ENCODE measurements at regions not wholly inside any gene's neighbourhood (a gene's known extent, or its start where the extent isn't known, plus 50 kb on each side); places are given as distances from the start of the nearest gene placed in this dataset.

DNA sequence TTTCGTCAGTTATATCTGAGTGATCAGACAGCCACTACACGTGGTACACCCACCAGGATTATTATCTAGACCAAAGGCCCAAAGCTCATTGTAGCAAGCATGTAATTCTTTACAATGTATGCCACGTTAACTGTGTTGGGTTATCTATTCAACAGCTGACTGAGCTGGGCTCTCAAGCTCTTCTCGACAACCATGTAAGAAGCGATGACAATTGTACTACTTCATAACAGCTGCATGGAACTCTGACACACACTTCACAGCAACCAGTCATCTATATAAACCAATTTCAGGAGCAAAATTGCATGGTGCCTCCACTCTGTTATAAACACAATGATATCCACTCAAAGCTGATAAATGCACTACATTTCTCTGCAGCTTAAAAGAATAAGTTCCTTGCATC, 701.8 kb downstream of the NR4A2 start:
- DNase-seq (ENCODE audit: extremely low spot score) = no peak
- CTCF ChIA-PET = interaction anchor here (0.5 to 0.6 kb wide), 2 partner anchors 109 to 309 kb away, joined by 3 read pairs; no protein-coding TSS in a partner anchor
- POLR2A ChIA-PET = no interaction called here
- TF ChIP-seq HDGF (IDR thresholded peaks at IDR 0.05; ENCODE audit: borderline replicate concordance) (no peak), BHLHE40 (IDR thresholded peaks at IDR 0.05; ENCODE audit: borderline replicate concordance) (no peak), FOXM1 (IDR thresholded peaks at IDR 0.05; ENCODE audit: borderline replicate concordance) (no peak), NFRKB (IDR thresholded peaks at IDR 0.05) (no peak), FOXA1 (IDR thresholded peaks at IDR 0.05) (no peak), FOXK2 (IDR thresholded peaks at IDR 0.05) (no peak), SUZ12 (IDR thresholded peaks at IDR 0.05) (no peak), CTBP1 (IDR thresholded peaks at IDR 0.05; ENCODE audit: borderline replicate concordance) (no peak), ARNT (IDR thresholded peaks at IDR 0.05) (no peak)
- TF ChIP-seq, protein P1, sequence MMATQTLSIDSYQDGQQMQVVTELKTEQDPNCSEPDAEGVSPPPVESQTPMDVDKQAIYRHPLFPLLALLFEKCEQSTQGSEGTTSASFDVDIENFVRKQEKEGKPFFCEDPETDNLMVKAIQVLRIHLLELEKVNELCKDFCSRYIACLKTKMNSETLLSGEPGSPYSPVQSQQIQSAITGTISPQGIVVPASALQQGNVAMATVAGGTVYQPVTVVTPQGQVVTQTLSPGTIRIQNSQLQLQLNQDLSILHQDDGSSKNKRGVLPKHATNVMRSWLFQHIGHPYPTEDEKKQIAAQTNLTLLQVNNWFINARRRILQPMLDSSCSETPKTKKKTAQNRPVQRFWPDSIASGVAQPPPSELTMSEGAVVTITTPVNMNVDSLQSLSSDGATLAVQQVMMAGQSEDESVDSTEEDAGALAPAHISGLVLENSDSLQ (IDR thresholded peaks at IDR 0.05) = no peak

DNA sequence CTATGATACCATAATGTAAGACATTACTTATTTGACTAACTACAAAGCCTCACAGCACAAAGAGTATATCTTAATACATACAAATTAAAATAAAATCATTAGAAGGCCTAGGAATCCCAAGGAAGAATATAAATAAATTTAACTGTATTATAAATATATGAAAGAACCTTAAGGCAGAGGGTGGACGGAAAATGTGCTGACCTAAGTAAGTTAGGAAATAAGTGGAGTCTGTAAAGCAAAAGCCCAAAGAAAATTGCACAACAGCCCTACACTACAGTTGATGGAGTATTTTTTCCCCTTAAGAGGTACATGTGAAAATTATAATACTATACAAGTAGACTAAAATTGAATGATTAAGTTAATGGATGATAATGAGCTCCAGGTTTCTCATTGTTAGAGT, 710.1 kb downstream of the NR4A2 start:
- DNase-seq (ENCODE audit: extremely low spot score) = no peak
- CTCF ChIA-PET = interaction anchor here (0.6 kb wide), 1 partner anchor 134 kb away, joined by 3 read pairs; no protein-coding TSS in a partner anchor
- TF ChIP-seq BHLHE40 (IDR thresholded peaks at IDR 0.05; ENCODE audit: borderline replicate concordance) = no peak
- TF ChIP-seq ARNT (IDR thresholded peaks at IDR 0.05) = no peak
- TF ChIP-seq ELF4 (IDR thresholded peaks at IDR 0.05) = no peak
- TF ChIP-seq LEF1 (IDR thresholded peaks at IDR 0.05; ENCODE audit: borderline replicate concordance) = no peak
- TF ChIP-seq SP1 (IDR thresholded peaks at IDR 0.05) = no peak
- TF ChIP-seq, protein P1 (IDR thresholded peaks at IDR 0.05) = no peak
- TF ChIP-seq FOXA1 (IDR thresholded peaks at IDR 0.05) = no peak
- TF ChIP-seq TARDBP (IDR thresholded peaks at IDR 0.05) = no peak
- no peak for TF ChIP-seq NFRKB (IDR thresholded peaks at IDR 0.05)
- no peak for TF ChIP-seq CTBP1 (IDR thresholded peaks at IDR 0.05; ENCODE audit: borderline replicate concordance)
- no peak for TF ChIP-seq FOXM1 (IDR thresholded peaks at IDR 0.05; ENCODE audit: borderline replicate concordance)
- no peak for TF ChIP-seq HDGF (IDR thresholded peaks at IDR 0.05; ENCODE audit: borderline replicate concordance)
- TF ChIP-seq SUZ12 (IDR thresholded peaks at IDR 0.05) = no peak
- TF ChIP-seq ZNF384 (IDR thresholded peaks at IDR 0.05) = no peak
- no peak for TF ChIP-seq L3MBTL2 (conservative IDR thresholded peaks at IDR 0.05)
- no peak for TF ChIP-seq FOXK2 (IDR thresholded peaks at IDR 0.05)
- POLR2A ChIA-PET = no interaction called here

DNA sequence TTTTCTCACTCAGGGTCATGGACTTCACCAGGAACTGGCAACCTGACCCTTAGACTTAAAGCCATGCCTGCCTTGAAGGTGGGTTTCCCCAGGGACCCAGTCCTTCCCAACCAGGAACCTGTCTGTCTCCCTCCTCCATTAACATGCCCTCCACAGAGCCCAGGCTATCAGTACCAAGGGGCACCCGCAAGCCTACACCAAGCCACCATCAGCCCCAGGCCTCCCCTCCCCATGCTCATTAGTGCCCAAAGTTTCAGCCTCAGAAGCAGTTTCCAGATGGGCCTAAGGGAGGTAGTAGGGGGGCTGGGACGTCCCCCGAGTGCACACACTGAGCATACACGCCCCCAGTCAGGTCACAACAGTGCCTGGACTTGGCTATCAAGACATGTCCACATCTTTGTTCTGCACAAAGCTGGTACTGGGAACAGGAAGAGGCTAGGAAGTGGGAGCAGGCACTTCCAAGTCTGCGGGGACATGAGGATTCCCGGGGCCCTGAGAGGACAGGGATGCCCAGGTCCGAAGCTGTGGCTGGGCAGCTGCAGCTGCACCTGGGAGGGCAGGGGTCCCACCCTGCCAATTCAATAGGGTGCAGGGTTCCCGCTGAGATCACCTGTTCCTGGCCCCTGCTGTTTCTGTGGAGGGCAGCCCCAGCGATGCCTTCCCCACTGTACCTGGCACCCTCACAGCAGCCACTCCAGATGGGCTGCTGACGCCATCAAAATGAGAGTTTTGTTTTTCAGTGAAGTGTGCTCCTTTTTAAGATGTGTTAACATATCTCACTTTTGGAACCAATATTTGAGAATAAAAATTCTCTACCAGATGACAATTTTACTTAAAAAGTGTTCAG, 731.4 kb downstream of the NR4A2 start:
- DNase-seq (ENCODE audit: extremely low spot score) = no peak
- CTCF ChIA-PET = no interaction called here
- POLR2A ChIA-PET = no interaction called here
- TF ChIP-seq TARDBP (IDR thresholded peaks at IDR 0.05) = no peak
- no peak for TF ChIP-seq SUZ12 (IDR thresholded peaks at IDR 0.05)
- no peak for TF ChIP-seq SP1 (IDR thresholded peaks at IDR 0.05)
- TF ChIP-seq FOXK2 (IDR thresholded peaks at IDR 0.05) = no peak
- no peak for TF ChIP-seq ARNT (IDR thresholded peaks at IDR 0.05)
- no peak for TF ChIP-seq CTBP1 (IDR thresholded peaks at IDR 0.05; ENCODE audit: borderline replicate concordance)
- TF ChIP-seq ELF4 (IDR thresholded peaks at IDR 0.05) = no peak
- no peak for TF ChIP-seq BHLHE40 (IDR thresholded peaks at IDR 0.05; ENCODE audit: borderline replicate concordance)
- TF ChIP-seq FOXA1 (IDR thresholded peaks at IDR 0.05) = no peak
- TF ChIP-seq FOXM1 (IDR thresholded peaks at IDR 0.05; ENCODE audit: borderline replicate concordance) = no peak
- TF ChIP-seq LEF1 (IDR thresholded peaks at IDR 0.05; ENCODE audit: borderline replicate concordance) = no peak
- no peak for TF ChIP-seq ZNF384 (IDR thresholded peaks at IDR 0.05)
- TF ChIP-seq, protein P1 (IDR thresholded peaks at IDR 0.05) = no peak
- TF ChIP-seq HDGF (IDR thresholded peaks at IDR 0.05; ENCODE audit: borderline replicate concordance) = no peak
- no peak for TF ChIP-seq NFRKB (IDR thresholded peaks at IDR 0.05)
- TF ChIP-seq L3MBTL2 (conservative IDR thresholded peaks at IDR 0.05) = no peak

DNA sequence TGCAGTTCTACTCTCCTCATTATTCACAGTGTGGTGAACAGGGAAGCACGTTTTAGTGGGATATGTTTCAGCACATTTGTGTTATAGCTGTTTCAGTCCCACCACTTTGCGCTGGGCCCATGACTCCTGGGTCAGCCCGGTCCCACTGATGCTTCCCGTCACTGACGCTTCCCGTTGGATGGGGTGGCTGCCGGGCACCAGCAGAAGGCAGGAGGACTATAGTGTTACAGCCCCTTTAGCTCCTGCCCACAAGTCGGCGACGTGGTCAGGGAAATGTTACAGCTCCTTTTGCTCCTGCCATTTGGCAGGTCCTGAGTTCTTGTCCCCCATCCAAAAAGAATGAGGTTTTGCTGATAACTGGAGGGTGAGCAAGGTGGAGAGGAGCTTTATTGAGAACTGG, 732.2 kb downstream of the NR4A2 start:
- CTCF ChIA-PET = no interaction called here
- TF ChIP-seq NFRKB (IDR thresholded peaks at IDR 0.05) (no peak), BHLHE40 (IDR thresholded peaks at IDR 0.05; ENCODE audit: borderline replicate concordance) (no peak), LEF1 (IDR thresholded peaks at IDR 0.05; ENCODE audit: borderline replicate concordance) (no peak), ARNT (IDR thresholded peaks at IDR 0.05) (no peak), CTBP1 (IDR thresholded peaks at IDR 0.05; ENCODE audit: borderline replicate concordance) (no peak), L3MBTL2 (conservative IDR thresholded peaks at IDR 0.05) (no peak), SP1 (IDR thresholded peaks at IDR 0.05) (no peak), HDGF (IDR thresholded peaks at IDR 0.05; ENCODE audit: borderline replicate concordance) (no peak), TARDBP (IDR thresholded peaks at IDR 0.05) (no peak), FOXA1 (IDR thresholded peaks at IDR 0.05) (no peak), SUZ12 (IDR thresholded peaks at IDR 0.05) (no peak), ZNF384 (IDR thresholded peaks at IDR 0.05) (no peak), ELF4 (IDR thresholded peaks at IDR 0.05) (no peak), FOXM1 (IDR thresholded peaks at IDR 0.05; ENCODE audit: borderline replicate concordance) (no peak), FOXK2 (IDR thresholded peaks at IDR 0.05) (no peak)
- TF ChIP-seq, protein P1 (IDR thresholded peaks at IDR 0.05) = no peak
- POLR2A ChIA-PET = no interaction called here
- DNase-seq (ENCODE audit: extremely low spot score) = no peak

DNA sequence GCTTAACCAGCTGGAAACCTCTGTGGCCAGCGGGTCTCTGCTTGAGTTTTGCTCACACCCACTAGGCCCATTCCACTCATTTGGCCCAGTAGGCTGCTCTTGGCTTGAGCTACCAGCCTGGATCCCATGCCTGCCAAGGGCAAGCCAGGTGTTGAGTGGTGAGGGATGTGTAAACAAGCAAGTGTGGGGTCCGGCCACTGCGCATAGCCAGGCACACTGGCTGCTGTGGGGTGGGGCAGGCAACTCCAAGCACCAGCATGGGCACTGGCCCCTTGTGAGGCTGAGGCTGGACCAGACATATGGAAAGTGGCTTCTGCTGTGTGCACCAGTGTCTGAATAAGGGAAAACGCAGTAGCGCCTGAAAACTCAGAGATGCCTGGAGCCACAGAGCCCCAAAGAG, 732.7 kb downstream of the NR4A2 start:
- ChIA-PET POLR2A (no interaction called here), CTCF (no interaction called here)
- DNase-seq (ENCODE audit: extremely low spot score) = no peak
- TF ChIP-seq ZNF384 (IDR thresholded peaks at IDR 0.05) = no peak
- TF ChIP-seq SUZ12 (IDR thresholded peaks at IDR 0.05) = no peak
- TF ChIP-seq TARDBP (IDR thresholded peaks at IDR 0.05) = no peak
- TF ChIP-seq FOXK2 (IDR thresholded peaks at IDR 0.05) = no peak
- no peak for TF ChIP-seq SP1 (IDR thresholded peaks at IDR 0.05)
- TF ChIP-seq, protein P1 (IDR thresholded peaks at IDR 0.05) = no peak
- TF ChIP-seq BHLHE40 (IDR thresholded peaks at IDR 0.05; ENCODE audit: borderline replicate concordance) = no peak
- no peak for TF ChIP-seq FOXA1 (IDR thresholded peaks at IDR 0.05)
- TF ChIP-seq L3MBTL2 (conservative IDR thresholded peaks at IDR 0.05) = no peak
- TF ChIP-seq HDGF (IDR thresholded peaks at IDR 0.05; ENCODE audit: borderline replicate concordance) = no peak
- no peak for TF ChIP-seq NFRKB (IDR thresholded peaks at IDR 0.05)
- no peak for TF ChIP-seq ARNT (IDR thresholded peaks at IDR 0.05)
- TF ChIP-seq FOXM1 (IDR thresholded peaks at IDR 0.05; ENCODE audit: borderline replicate concordance) = no peak
- no peak for TF ChIP-seq ELF4 (IDR thresholded peaks at IDR 0.05)
- TF ChIP-seq CTBP1 (IDR thresholded peaks at IDR 0.05; ENCODE audit: borderline replicate concordance) = no peak
- TF ChIP-seq LEF1 (IDR thresholded peaks at IDR 0.05; ENCODE audit: borderline replicate concordance) = no peak
